ENCODE measurements at regions not wholly inside any gene's neighbourhood (a gene's known extent, or its start where the extent isn't known, plus 50 kb on each side); places are given as distances from the start of the nearest gene placed in this dataset.

DNA sequence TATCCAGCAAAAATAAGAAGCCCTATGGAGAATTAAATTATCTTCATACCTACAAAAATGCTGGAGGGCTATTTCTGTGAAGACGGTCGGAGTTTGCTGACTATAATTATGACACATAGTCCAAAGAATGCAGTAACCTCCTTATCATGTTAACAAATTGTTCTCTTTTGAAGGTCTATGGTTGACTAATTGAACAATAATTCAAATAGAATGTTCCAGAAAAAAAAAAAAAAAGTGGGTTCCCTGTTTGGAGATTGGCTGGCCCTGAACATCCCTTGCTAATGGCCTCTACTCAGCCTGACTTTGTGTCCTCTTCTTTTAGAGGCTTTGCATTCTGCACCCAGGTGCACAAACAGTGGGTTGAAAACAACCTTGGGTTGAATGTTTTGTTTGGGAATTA, 82.8 kb upstream of the CCBE1 start:
- intact Hi-C loops (cut with DNase I), result loop anchor here in 1 of 10 donors (2.0 kb wide), 1 partner anchor 61 kb away; no protein-coding TSS in a partner anchor
- H3K36me3 ChIP-seq, result no peaks in the 10 kb centered on the region
- no peaks in the 10 kb centered on the region for H3K4me1 ChIP-seq
- no peak overlapping the region for H3K27ac ChIP-seq
- no peak overlapping the region for H3K4me3 ChIP-seq
- DNase-seq (no peak), ATAC-seq (no peak)
- H3K27me3 ChIP-seq, result no peaks in the 10 kb centered on the region
- TF ChIP-seq, protein P1, sequence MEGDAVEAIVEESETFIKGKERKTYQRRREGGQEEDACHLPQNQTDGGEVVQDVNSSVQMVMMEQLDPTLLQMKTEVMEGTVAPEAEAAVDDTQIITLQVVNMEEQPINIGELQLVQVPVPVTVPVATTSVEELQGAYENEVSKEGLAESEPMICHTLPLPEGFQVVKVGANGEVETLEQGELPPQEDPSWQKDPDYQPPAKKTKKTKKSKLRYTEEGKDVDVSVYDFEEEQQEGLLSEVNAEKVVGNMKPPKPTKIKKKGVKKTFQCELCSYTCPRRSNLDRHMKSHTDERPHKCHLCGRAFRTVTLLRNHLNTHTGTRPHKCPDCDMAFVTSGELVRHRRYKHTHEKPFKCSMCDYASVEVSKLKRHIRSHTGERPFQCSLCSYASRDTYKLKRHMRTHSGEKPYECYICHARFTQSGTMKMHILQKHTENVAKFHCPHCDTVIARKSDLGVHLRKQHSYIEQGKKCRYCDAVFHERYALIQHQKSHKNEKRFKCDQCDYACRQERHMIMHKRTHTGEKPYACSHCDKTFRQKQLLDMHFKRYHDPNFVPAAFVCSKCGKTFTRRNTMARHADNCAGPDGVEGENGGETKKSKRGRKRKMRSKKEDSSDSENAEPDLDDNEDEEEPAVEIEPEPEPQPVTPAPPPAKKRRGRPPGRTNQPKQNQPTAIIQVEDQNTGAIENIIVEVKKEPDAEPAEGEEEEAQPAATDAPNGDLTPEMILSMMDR (IDR thresholded peaks at IDR 0.05), result no peak
- H3K9me3 ChIP-seq, result peaks cover 0 to 11% (median 0%) of the 10 kb centered on the region in 11 donors
- WGBS, 2 donors, result 49 to 61% methylated on average over 2 of the region's 2 CpGs

DNA sequence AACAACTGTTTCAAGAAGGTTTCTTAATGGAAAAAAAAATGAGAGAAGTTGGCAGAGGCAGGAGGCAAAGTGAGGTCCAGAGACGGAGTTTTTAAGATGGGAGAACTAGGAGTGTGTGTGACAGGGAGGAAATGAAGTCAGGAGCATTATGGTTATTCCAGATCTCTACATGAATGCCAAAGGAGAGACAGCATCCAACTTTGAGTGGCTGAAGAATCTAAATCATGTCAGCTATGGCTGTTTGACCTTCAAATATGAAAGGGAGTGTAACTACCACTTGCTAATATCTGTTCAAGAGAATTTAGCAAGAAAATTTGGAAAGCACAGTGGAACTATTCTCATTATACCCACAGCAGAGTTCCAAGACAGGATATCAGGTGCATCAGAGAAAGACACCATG, 81.2 kb upstream of the CCBE1 start:
- ATAC-seq, result no peak
- TF ChIP-seq, protein P1 (IDR thresholded peaks at IDR 0.05), result no peak
- WGBS, 2 donors, result 26 to 35% methylated on average over 1 of the region's 1 CpG
- Histone ChIP-seq H3K4me3 (no peak overlapping the region), H3K9me3 (peaks cover 0 to 11% (median 0%) of the 10 kb centered on the region in 11 donors), H3K4me1 (no peaks in the 10 kb centered on the region), H3K36me3 (no peaks in the 10 kb centered on the region), H3K27me3 (no peaks in the 10 kb centered on the region), H3K27ac (no peak overlapping the region)
- intact Hi-C loops (cut with DNase I), result loop anchor here in 1 of 10 donors (2.0 kb wide), 1 partner anchor 60 kb away; no protein-coding TSS in a partner anchor
- no peak for DNase-seq

DNA sequence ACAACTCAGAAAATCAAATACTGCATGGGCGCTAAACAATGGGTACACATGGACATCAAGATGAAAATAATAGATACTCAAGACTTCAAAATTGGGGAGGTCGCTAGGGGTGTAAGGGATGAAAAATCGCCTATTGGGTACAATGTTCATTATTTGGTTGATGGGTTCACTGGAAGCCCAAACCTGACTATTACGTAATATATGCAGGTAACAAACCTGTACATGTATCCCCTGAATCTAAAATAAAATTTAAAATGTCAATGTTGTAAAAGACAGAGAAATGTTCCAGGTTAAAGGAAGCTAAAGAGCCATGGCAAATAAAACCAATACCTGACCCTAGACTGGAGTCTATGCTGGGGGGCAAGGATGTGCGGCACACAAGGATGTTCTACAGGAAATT, 80.4 kb upstream of the CCBE1 start:
- TF ChIP-seq, protein P1 (IDR thresholded peaks at IDR 0.05), result no peak
- WGBS, 2 donors, result 94 to 96% methylated on average over 5 of the region's 5 CpGs
- intact Hi-C loops (cut with DNase I), result loop anchor here in 1 of 10 donors (2.0 kb wide), 1 partner anchor 59 kb away; no protein-coding TSS in a partner anchor
- H3K4me1 ChIP-seq, result no peaks in the 10 kb centered on the region
- H3K9me3 ChIP-seq, result peaks cover 0 to 11% (median 0%) of the 10 kb centered on the region in 11 donors
- no peak overlapping the region for H3K4me3 ChIP-seq
- ATAC-seq (no peak), DNase-seq (no peak)
- no peaks in the 10 kb centered on the region for H3K27me3 ChIP-seq
- H3K36me3 ChIP-seq, result no peaks in the 10 kb centered on the region
- no peak overlapping the region for H3K27ac ChIP-seq

DNA sequence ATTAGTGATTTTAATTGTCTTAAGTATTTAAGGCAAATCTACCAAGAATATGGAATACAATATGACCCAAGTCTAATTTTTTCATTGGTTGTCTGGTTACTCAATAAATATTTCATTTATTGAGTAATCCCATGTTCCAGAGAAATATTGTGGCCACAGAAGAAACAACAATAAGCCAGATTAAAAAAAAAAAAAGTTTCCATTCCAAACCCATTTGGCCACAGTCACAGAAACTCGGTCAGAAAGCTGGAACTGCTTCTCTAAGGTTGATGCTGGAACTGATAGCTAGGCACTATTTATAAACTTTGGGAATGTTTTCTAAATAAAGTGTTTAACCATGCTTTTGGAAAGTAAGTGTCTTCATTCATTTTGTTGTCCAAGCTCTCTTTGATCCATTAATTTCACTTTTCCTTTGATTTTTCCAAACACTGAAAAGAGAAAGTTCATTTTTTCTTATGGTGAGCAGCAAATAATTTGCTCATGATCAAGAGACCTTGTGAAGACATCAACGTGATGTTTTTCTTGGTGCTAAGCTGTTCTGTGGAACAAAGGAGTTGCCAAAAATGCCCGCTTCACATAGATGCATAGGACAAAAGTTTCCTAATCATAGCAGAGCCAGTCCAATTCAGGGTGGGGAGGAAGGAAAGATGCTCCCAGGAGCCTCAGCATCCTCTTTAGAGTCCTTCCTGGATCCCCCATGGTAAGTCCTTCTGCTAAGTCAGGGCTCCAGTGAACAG, 72.1 kb upstream of the CCBE1 start:
- 56 to 65% methylated on average over 3 of the region's 3 CpGs for WGBS, 2 donors
- ATAC-seq, result no peak

More for the DNA sequence above, 72.1 kb upstream of the CCBE1 start:
- peaks cover 0 to 12% (median 0%) of the 10 kb centered on the region in 7 donors for H3K27me3 ChIP-seq
- no peaks in the 10 kb centered on the region for H3K36me3 ChIP-seq
- H3K27ac ChIP-seq, result no peak overlapping the region
- no peak overlapping the region for H3K4me3 ChIP-seq
- intact Hi-C loops (cut with DNase I), result no loop called here
- H3K4me1 ChIP-seq, result no peaks in the 10 kb centered on the region
- H3K9me3 ChIP-seq, result peaks cover 0 to 12% (median 0%) of the 10 kb centered on the region in 11 donors
- DNase-seq, result no peak
- TF ChIP-seq, protein P1 (IDR thresholded peaks at IDR 0.05), result no peak

All from heart right ventricle (tissue), 16 donors.